A673 (cell line): ENCODE measurements at regions not wholly inside any gene's neighbourhood (a gene's known extent, or its start where the extent isn't known, plus 50 kb on each side); places are given as distances from the start of the nearest gene placed in this dataset.

ENCODE experiments used
- BruUV-seq: library from RNA; stranded (reverse); fragments of 400-500 nt; replicated peaks from 2 replicates; lab custom pipeline; 2021; lab: Mats Ljungman, UMichigan
- CTCF ChIA-PET: fragments of 300-600 bp; sonication (Branson Sonifier 250); formaldehyde crosslinking; loops from one replicate; lab custom pipeline; 2022; ENCODE audit warnings: antibody characterized with exemption; lab: Charles Lee
- POLR2A ChIA-PET: fragments of 300-600 bp; sonication (Branson Sonifier 250); formaldehyde crosslinking; loops from one replicate; lab custom pipeline; 2022; ENCODE audit warnings: antibody characterized with exemption; ENCODE audit not compliant: low non-redundant PET; lab: Charles Lee
- DNase-seq: peaks from one replicate; pipeline ENCODE4 v3.0.0-alpha.2; 2015; ENCODE audit warnings: low spot score
- H3K27ac ChIP-seq: fragments of 200-600 bp; sonication (generic); 2 replicates; pipeline ENCODE4 v1.5.1; 2016; ENCODE audit warnings: mixed run types, low read depth, mild to moderate bottlenecking, mixed read lengths, antibody characterized with exemption, low read length; ENCODE audit not compliant: poor library complexity, severe bottlenecking
- H3K27me3 ChIP-seq: fragments of 200-600 bp; sonication (generic); replicated peaks from 2 replicates; pipeline ENCODE4 v1.6.1; 2017; ENCODE audit warnings: mixed run types, low read depth, mild to moderate bottlenecking, mixed read lengths, antibody characterized with exemption, low read length; ENCODE audit not compliant: insufficient read depth, poor library complexity
- H3K36me3 ChIP-seq: fragments of 200-600 bp; sonication (generic); 2 replicates; pipeline ENCODE4 v1.6.1; 2016; ENCODE audit warnings: mixed run types, mild to moderate bottlenecking, mixed read lengths, antibody characterized with exemption, low read length; ENCODE audit not compliant: insufficient read depth, poor library complexity, severe bottlenecking
- H3K4me1 ChIP-seq: fragments of 200-600 bp; sonication (generic); 2 replicates; pipeline ENCODE4 v1.6.1; 2017; ENCODE audit warnings: mixed run types, mild to moderate bottlenecking, mixed read lengths, antibody characterized with exemption, low read length; ENCODE audit not compliant: insufficient read depth, poor library complexity, severe bottlenecking
- H3K4me3 ChIP-seq: fragments of 200-600 bp; sonication (generic); 2 replicates; pipeline ENCODE4 v1.5.1; 2016; ENCODE audit warnings: low read depth, mixed run types, mild to moderate bottlenecking, mixed read lengths, low read length; ENCODE audit not compliant: poor library complexity, severe bottlenecking
- H3K9me3 ChIP-seq: fragments of 200-600 bp; sonication (generic); 2 replicates; pipeline ENCODE4 v1.6.1; 2016; ENCODE audit warnings: mixed run types, low read depth, mild to moderate bottlenecking, mixed read lengths, antibody characterized with exemption, low read length; ENCODE audit not compliant: poor library complexity, severe bottlenecking
- EZH2 ChIP-seq: fragments of 200-600 bp; sonication (generic); IDR thresholded peaks from 2 replicates; pipeline ENCODE4 v1.6.1; 2017; ENCODE audit warnings: borderline replicate concordance, low read depth, mild to moderate bottlenecking, mixed read lengths, antibody characterized with exemption, low read length; ENCODE audit not compliant: poor library complexity, severe bottlenecking
- intact Hi-C: fragments of 100-400 bp; cut with micrococcal nuclease; formaldehyde crosslinking; loops from one replicate; pipeline ENCODE4 v1.10.0; 2022; ENCODE audit not compliant: unreplicated experiment
- TF ChIP-seq, protein P1 (sequence below): fragments of 300-800, 200-600 bp; sonication (generic); conservative IDR thresholded peaks from 2 replicates; pipeline ENCODE4 v1.5.1; 2017; ENCODE audit warnings: low read depth, mild to moderate bottlenecking, antibody characterized with exemption, low read length, moderate library complexity, mixed read lengths

DNA sequence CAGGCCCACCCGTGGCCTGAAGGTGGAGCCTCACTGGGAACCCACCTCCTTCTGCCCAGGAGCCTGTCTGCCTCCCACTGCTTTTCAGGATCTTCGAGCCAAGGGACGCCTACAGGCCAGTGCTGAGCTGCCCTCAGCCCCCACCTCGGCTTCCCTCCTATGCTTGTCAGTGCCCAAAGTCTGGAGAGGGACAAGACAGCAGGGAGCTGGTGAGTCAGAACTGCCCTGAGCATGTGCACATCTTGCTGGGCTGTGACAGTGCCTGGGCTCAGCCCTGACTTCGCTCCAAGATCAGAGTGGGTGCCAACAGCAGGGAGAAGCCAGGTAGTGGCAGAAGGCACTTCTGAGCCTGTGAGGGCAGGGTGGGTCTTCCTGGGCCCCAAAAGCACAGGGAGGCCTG lies 286.8 kb downstream of the AEBP2 start:
- no peak for DNase-seq
- no TSS peak for BruUV-seq
- no peak overlapping the region for H3K4me3 ChIP-seq
- ChIA-PET CTCF (no interaction called here), POLR2A (no interaction called here)
- TF ChIP-seq EZH2 = no peak
- TF ChIP-seq, protein P1, sequence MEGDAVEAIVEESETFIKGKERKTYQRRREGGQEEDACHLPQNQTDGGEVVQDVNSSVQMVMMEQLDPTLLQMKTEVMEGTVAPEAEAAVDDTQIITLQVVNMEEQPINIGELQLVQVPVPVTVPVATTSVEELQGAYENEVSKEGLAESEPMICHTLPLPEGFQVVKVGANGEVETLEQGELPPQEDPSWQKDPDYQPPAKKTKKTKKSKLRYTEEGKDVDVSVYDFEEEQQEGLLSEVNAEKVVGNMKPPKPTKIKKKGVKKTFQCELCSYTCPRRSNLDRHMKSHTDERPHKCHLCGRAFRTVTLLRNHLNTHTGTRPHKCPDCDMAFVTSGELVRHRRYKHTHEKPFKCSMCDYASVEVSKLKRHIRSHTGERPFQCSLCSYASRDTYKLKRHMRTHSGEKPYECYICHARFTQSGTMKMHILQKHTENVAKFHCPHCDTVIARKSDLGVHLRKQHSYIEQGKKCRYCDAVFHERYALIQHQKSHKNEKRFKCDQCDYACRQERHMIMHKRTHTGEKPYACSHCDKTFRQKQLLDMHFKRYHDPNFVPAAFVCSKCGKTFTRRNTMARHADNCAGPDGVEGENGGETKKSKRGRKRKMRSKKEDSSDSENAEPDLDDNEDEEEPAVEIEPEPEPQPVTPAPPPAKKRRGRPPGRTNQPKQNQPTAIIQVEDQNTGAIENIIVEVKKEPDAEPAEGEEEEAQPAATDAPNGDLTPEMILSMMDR = no peak
- peaks cover 9% of the 10 kb centered on the region for H3K9me3 ChIP-seq
- H3K36me3 ChIP-seq = no peaks in the 10 kb centered on the region
- H3K27ac ChIP-seq = no peak overlapping the region
- intact Hi-C loops = no loop called here
- no peaks in the 10 kb centered on the region for H3K27me3 ChIP-seq
- H3K4me1 ChIP-seq = no peaks in the 10 kb centered on the region

DNA sequence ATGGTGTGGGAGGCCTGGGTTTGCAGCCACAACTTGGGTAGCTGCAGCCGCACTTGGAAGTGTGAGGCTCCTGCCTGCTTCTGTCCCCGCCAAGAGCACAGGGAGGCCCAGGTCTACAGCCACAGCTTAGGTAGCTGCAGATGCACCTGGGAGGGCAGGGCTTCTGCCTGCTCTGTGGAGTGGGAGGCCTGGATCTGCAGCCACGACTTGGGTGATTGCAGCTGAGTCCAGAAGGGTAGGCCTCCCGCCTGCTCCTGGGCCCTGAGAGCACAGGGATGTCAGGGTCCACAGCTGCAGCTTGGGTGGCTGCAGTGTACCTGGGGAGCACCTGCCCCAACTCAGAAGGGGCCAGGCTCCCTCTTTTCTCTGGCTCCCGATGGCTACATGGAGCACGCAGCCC lies 287.3 kb downstream of the AEBP2 start:
- intact Hi-C loops = no loop called here

DNA sequence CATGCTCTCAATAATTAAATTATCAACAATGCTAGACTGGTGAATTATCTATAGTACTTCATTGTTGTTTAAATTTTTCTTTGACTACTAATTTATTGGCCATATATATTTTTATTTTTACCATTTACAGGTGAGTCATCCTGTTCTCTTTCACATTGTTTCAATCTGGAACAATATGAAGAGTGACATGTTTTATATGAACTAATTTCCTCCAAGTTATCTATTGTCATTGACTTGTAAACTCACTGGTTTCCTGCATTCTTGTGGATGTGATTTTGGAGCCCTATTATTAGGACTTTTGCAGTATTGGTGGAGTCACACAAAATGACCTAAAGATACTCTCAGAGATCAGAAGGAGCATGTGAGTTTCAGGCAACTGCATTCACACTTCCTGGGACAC lies 297.7 kb downstream of the AEBP2 start:
- H3K4me3 ChIP-seq = no peak overlapping the region
- H3K4me1 ChIP-seq = no peaks in the 10 kb centered on the region
- POLR2A ChIA-PET = no interaction called here
- CTCF ChIA-PET = no interaction called here
- DNase-seq = no peak
- BruUV-seq = no TSS peak
- H3K27ac ChIP-seq = no peak overlapping the region
- no peak for TF ChIP-seq EZH2
- TF ChIP-seq, protein P1 = no peak
- intact Hi-C loops = loop anchor here (5.0 kb wide), 1 partner anchor 155 kb away; no protein-coding TSS in a partner anchor
- H3K36me3 ChIP-seq = no peaks in the 10 kb centered on the region
- H3K9me3 ChIP-seq = no peaks in the 10 kb centered on the region
- peaks cover 8% of the 10 kb centered on the region for H3K27me3 ChIP-seq

More for the DNA sequence above, 287.3 kb downstream of the AEBP2 start:
- Histone ChIP-seq H3K4me3 (no peak overlapping the region), H3K9me3 (peaks cover 9% of the 10 kb centered on the region), H3K4me1 (no peaks in the 10 kb centered on the region), H3K27me3 (no peaks in the 10 kb centered on the region), H3K36me3 (no peaks in the 10 kb centered on the region), H3K27ac (no peak overlapping the region)
- TF ChIP-seq, protein P1 = no peak
- TF ChIP-seq EZH2 = no peak
- no peak for DNase-seq
- ChIA-PET POLR2A (no interaction called here), CTCF (no interaction called here)
- no TSS peak for BruUV-seq
